ENCODE measurements at regions not wholly inside any gene's neighbourhood (a gene's known extent, or its start where the extent isn't known, plus 50 kb on each side); places are given as distances from the start of the nearest gene placed in this dataset.

DNA sequence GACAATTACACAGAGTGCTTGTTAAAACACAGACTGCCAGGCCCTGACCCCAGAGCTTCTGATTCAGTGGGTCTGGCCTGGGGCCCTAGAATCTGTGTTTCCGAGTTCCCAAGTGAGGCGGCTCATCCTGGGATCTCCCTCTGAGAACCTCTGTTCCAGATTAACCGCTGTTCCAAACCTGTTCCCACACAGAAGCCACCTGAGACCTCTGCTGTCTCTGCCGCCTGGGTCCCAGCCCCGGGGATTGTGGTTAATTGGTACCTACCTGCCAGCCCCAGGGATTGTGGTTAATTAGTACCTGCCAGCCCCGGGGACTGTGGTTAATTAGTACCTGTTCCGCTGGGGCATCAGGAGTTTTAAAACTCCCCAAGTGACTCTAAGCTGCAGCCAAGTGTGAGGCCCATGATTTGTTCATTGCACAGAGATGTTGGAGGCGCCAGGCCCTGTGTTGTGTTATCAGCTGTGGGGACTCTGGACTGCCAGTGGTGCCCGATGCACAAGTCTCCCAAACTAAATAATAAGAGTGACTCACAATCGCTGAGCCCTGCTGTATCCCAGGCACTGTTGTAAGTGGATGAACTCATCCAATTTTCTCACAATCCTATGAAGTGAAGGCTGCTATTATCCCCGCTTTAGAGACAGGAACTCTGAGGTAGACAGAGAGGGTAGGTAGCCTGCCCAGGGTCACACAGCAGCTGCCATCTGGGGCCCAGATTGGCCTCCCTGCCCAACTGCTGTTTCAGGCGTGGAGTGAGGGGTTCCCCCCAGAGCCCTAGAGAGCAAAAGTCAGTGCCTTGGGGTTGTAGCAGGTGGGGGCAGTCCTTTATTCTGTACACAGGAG is 219.7 kb downstream of the IRF8 start:
- BruUV-seq (replicated peaks): no TSS peak
- peak; percentile 73 for DNase-seq (ENCODE audit: low read depth, low spot score)
- intact Hi-C loops (cut with micrococcal nuclease; ENCODE audit: unreplicated experiment): no loop called here
- WGBS (ENCODE audit: insufficient coverage, insufficient replicate concordance, low lambda C conversion rate, missing lambda C conversion rate): 8% methylated on average over 12 of the region's 12 CpGs
- H2AFZ ChIP-seq (ENCODE audit: control insufficient read depth, low read depth, low read length): no peak overlapping the region
- in situ Hi-C loops (cut with MboI): no loop called here
- H3K4me2 ChIP-seq (ENCODE audit: control insufficient read depth, insufficient read depth): no peak overlapping the region
- no peaks in the 10 kb centered on the region for H3K4me1 ChIP-seq (ENCODE audit: control insufficient read depth, insufficient read depth, low read length)
- H3K36me3 ChIP-seq (ENCODE audit: control insufficient read depth in 2 of 2, insufficient read depth in 2 of 2, low read length in 1 of 2): no peaks in the 10 kb centered on the region
- CTCF ChIA-PET: interaction anchor here (1.3 to 2.0 kb wide), 3 partner anchors 23 to 297 kb away, joined by 4 to 8 read pairs (median 7); no protein-coding TSS in a partner anchor
- SMC1A ChIA-PET (ENCODE audit: uncharacterized antibody, unreplicated experiment): interaction anchor here (0.6 to 1.9 kb wide), 11 partner anchors 9 to 298 kb away, joined by 3 to 6 read pairs (median 4); no protein-coding TSS in a partner anchor
- no peaks in the 10 kb centered on the region for H4K20me1 ChIP-seq (ENCODE audit: control insufficient read depth, insufficient read depth)
- no peaks in the 10 kb centered on the region; a peak in 2 of 4 replicates for H3K27me3 ChIP-seq (replicated peaks in 1 of 2; ENCODE audit: control insufficient read depth in 2 of 2, insufficient read depth in 2 of 2, low read length in 1 of 2)
- H3K4me3 ChIP-seq: no peak overlapping the region
- H3K9ac ChIP-seq (ENCODE audit: control insufficient read depth, insufficient read depth, low read length): no peak overlapping the region
- no peaks in the 10 kb centered on the region for H3K79me2 ChIP-seq (ENCODE audit: control insufficient read depth, insufficient read depth, low read length)
- peak; percentile 87 for ATAC-seq
- RAD21 ChIA-PET (ENCODE audit: unreplicated experiment): interaction anchor here (1.9 to 2.6 kb wide), 2 partner anchors 24 to 45 kb away, joined by 5 to 7 read pairs; no protein-coding TSS in a partner anchor
- FAIRE-seq: no peak
- POLR2A ChIA-PET: interaction anchor here (0.7 to 1.9 kb wide), 2 partner anchors 20 to 24 kb away, joined by 3 to 5 read pairs; no protein-coding TSS in a partner anchor
- H3K27ac ChIP-seq (ENCODE audit: control insufficient read depth, insufficient read depth): no peak overlapping the region
- H3K9me3 ChIP-seq (replicated peaks; ENCODE audit: control insufficient read depth, insufficient read depth, low read length): no peaks in the 10 kb centered on the region
- peak; percentile 35 to 70; a peak in 2 of 4 replicates for TF ChIP-seq BHLHE40 (IDR thresholded peaks at IDR 0.05; ENCODE audit: borderline replicate concordance in 1 of 2, low read depth in 2 of 2, low read length in 1 of 2)
- TF ChIP-seq, protein P1, sequence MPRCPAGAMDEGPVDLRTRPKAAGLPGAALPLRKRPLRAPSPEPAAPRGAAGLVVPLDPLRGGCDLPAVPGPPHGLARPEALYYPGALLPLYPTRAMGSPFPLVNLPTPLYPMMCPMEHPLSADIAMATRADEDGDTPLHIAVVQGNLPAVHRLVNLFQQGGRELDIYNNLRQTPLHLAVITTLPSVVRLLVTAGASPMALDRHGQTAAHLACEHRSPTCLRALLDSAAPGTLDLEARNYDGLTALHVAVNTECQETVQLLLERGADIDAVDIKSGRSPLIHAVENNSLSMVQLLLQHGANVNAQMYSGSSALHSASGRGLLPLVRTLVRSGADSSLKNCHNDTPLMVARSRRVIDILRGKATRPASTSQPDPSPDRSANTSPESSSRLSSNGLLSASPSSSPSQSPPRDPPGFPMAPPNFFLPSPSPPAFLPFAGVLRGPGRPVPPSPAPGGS (IDR thresholded peaks at IDR 0.05; ENCODE audit: borderline replicate concordance, insufficient read depth, low read depth, low read length, poor library complexity, severe bottlenecking): no peak
- TF ChIP-seq, protein P2, sequence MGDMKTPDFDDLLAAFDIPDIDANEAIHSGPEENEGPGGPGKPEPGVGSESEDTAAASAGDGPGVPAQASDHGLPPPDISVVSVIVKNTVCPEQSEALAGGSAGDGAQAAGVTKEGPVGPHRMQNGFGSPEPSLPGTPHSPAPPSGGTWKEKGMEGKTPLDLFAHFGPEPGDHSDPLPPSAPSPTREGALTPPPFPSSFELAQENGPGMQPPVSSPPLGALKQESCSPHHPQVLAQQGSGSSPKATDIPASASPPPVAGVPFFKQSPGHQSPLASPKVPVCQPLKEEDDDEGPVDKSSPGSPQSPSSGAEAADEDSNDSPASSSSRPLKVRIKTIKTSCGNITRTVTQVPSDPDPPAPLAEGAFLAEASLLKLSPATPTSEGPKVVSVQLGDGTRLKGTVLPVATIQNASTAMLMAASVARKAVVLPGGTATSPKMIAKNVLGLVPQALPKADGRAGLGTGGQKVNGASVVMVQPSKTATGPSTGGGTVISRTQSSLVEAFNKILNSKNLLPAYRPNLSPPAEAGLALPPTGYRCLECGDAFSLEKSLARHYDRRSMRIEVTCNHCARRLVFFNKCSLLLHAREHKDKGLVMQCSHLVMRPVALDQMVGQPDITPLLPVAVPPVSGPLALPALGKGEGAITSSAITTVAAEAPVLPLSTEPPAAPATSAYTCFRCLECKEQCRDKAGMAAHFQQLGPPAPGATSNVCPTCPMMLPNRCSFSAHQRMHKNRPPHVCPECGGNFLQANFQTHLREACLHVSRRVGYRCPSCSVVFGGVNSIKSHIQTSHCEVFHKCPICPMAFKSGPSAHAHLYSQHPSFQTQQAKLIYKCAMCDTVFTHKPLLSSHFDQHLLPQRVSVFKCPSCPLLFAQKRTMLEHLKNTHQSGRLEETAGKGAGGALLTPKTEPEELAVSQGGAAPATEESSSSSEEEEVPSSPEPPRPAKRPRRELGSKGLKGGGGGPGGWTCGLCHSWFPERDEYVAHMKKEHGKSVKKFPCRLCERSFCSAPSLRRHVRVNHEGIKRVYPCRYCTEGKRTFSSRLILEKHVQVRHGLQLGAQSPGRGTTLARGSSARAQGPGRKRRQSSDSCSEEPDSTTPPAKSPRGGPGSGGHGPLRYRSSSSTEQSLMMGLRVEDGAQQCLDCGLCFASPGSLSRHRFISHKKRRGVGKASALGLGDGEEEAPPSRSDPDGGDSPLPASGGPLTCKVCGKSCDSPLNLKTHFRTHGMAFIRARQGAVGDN (IDR thresholded peaks at IDR 0.05): peak; percentile 62; the same call in 1 of the 2 replicates
- TF ChIP-seq, protein P3, sequence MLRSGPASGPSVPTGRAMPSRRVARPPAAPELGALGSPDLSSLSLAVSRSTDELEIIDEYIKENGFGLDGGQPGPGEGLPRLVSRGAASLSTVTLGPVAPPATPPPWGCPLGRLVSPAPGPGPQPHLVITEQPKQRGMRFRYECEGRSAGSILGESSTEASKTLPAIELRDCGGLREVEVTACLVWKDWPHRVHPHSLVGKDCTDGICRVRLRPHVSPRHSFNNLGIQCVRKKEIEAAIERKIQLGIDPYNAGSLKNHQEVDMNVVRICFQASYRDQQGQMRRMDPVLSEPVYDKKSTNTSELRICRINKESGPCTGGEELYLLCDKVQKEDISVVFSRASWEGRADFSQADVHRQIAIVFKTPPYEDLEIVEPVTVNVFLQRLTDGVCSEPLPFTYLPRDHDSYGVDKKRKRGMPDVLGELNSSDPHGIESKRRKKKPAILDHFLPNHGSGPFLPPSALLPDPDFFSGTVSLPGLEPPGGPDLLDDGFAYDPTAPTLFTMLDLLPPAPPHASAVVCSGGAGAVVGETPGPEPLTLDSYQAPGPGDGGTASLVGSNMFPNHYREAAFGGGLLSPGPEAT (IDR thresholded peaks at IDR 0.05; ENCODE audit: low read depth): peak; percentile 89
- peak; percentile 79; the same call in 1 of the 2 replicates for TF ChIP-seq BACH1 (IDR thresholded peaks at IDR 0.05; ENCODE audit: borderline replicate concordance)
- peak; percentile 84; the same call in 1 of the 2 replicates for TF ChIP-seq ZNF217 (IDR thresholded peaks at IDR 0.05)
- TF ChIP-seq, protein P4, sequence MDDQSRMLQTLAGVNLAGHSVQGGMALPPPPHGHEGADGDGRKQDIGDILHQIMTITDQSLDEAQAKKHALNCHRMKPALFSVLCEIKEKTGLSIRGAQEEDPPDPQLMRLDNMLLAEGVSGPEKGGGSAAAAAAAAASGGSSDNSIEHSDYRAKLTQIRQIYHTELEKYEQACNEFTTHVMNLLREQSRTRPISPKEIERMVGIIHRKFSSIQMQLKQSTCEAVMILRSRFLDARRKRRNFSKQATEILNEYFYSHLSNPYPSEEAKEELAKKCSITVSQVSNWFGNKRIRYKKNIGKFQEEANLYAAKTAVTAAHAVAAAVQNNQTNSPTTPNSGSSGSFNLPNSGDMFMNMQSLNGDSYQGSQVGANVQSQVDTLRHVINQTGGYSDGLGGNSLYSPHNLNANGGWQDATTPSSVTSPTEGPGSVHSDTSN (IDR thresholded peaks at IDR 0.05; ENCODE audit: insufficient replicate concordance, low read depth, low read length): no peak
- TF ChIP-seq, protein P5, sequence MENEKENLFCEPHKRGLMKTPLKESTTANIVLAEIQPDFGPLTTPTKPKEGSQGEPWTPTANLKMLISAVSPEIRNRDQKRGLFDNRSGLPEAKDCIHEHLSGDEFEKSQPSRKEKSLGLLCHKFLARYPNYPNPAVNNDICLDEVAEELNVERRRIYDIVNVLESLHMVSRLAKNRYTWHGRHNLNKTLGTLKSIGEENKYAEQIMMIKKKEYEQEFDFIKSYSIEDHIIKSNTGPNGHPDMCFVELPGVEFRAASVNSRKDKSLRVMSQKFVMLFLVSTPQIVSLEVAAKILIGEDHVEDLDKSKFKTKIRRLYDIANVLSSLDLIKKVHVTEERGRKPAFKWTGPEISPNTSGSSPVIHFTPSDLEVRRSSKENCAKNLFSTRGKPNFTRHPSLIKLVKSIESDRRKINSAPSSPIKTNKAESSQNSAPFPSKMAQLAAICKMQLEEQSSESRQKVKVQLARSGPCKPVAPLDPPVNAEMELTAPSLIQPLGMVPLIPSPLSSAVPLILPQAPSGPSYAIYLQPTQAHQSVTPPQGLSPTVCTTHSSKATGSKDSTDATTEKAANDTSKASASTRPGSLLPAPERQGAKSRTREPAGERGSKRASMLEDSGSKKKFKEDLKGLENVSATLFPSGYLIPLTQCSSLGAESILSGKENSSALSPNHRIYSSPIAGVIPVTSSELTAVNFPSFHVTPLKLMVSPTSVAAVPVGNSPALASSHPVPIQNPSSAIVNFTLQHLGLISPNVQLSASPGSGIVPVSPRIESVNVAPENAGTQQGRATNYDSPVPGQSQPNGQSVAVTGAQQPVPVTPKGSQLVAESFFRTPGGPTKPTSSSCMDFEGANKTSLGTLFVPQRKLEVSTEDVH (IDR thresholded peaks at IDR 0.05; ENCODE audit: low read depth, partially characterized antibody): peak; percentile 62
- peak; percentile 68; the same call in 1 of the 2 replicates for TF ChIP-seq NFXL1 (IDR thresholded peaks at IDR 0.05; ENCODE audit: borderline replicate concordance)

Data from GM12878 (cell line).